ENCODE measurements at regions not wholly inside any gene's neighbourhood (a gene's known extent, or its start where the extent isn't known, plus 50 kb on each side); places are given as distances from the start of the nearest gene placed in this dataset.

- TF ChIP-seq POLR2AphosphoS5 (IDR thresholded peaks at IDR 0.05; ENCODE audit: low read depth, low read length), result no peak
- no peak for TF ChIP-seq POLR2A (IDR thresholded peaks at IDR 0.05; ENCODE audit: low read depth, low read length)
These were observed 628.4 kb downstream of the HINT1 start for GRCh38 chr5:130536691-130537090.
